ENCODE measurements at regions not wholly inside any gene's neighbourhood (a gene's known extent, or its start where the extent isn't known, plus 50 kb on each side); places are given as distances from the start of the nearest gene placed in this dataset.
A peak's percentile ranks its signal among the peaks of the same experiment; 100 is the strongest.
"Not testable (repeated sequence)": the region's sequence is repeated elsewhere in the genome, so short reads cannot be mapped to it uniquely, and the experiment has no call there.

DNA sequence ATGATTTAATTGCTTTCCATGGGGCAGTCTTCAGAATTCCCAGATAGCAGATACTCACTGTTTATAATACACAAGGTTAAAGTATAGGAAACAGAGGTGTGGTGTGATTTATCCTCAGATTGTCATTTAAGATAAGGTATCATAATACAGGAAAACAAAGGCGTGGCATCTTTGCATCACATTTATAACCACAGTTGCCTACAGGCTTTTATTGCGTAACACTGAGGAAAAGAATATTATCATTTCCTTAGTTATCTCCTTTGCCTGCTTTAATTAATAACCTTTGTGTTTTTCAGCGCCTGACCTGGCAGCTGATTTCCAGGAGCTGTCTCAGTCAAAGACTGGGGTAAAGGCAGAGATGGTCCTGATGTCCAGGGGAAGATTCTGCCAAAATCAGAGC is 68.8 kb downstream of the SSX7 start:
- no peak for DNase-seq
- H3K4me1 Mint-ChIP-seq = no peaks in the 10 kb centered on the region
- peaks cover 2 to 9% (median 4%) of the 10 kb centered on the region in 3 donors for H3K27me3 Mint-ChIP-seq (ENCODE audit: low read depth in 3 of 3)
- H3K36me3 Mint-ChIP-seq = no peaks in the 10 kb centered on the region
- H3K27ac Mint-ChIP-seq = no peak overlapping the region
- H3K9me3 Mint-ChIP-seq = no peaks in the 10 kb centered on the region
- H3K4me3 Mint-ChIP-seq = no peak overlapping the region

DNA sequence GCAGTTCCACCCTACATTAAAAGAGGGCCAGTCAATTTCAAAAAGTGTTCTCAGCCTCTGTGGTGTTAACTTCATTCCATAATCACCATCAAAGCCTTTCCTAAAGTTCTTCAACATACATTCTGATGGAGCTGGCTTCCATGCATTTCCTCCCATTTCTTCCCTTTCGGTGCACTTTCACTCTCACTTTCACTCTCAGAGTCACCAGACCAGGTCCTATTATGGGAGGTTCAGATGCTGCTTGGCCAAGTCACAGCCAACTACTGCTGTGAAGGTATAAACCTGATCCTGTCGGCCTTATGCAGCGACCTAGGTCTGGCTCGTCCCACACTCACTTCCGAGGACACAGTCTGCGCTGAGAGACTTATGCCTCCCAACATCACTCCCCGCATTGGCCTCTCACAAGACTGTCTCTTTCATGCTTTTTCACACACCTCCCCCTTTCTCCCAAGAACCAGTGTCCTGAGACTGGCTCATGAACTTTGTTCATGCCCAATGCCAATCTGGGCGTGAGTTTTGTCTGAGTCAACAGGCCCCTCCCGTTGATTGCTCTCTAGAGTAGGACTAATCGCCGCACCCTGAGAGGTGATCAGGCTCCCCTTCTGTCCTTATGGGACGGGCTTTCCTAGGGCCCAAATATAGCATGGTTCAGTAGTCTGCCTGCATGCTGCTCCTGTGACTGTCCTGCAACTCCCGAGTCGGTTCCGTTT is 60.8 kb upstream of the XAGE1B start:
- no peak overlapping the region for H3K27ac Mint-ChIP-seq
- no peaks in the 10 kb centered on the region for H3K36me3 Mint-ChIP-seq
- no peak overlapping the region for H3K4me3 Mint-ChIP-seq
- H3K9me3 Mint-ChIP-seq = no peaks in the 10 kb centered on the region
- H3K4me1 Mint-ChIP-seq = no peaks in the 10 kb centered on the region
- DNase-seq = no peak
- H3K27me3 Mint-ChIP-seq (ENCODE audit: low read depth in 3 of 3) = peaks cover 0 to 4% (median 0%) of the 10 kb centered on the region in 3 donors

DNA sequence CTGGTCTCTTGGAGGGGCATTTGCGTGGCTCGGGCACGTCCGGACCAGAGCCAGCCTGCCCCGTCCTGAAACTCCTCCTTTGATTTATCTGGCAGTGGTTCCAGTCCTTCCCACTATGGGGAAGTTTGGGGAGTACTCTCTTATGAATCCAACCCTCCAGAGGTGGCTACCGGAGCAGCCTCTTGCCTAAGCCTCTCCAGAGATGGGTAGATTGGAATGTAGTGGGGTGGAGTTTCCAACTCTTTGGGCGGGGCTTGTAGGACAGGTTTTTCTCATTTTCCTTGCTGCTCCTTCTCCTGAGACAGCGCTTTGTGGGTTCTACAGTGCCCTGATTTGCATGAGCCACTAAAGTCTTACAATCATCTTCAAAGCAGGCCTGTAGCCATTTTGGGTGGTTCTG is 60.1 kb upstream of the XAGE1B start:
- Mint-ChIP-seq H3K4me3 (no peak overlapping the region), H3K27ac (no peak overlapping the region), H3K9me3 (no peaks in the 10 kb centered on the region), H3K4me1 (no peaks in the 10 kb centered on the region), H3K36me3 (no peaks in the 10 kb centered on the region), H3K27me3 (ENCODE audit: low read depth in 3 of 3) (peaks cover 0 to 7% (median 3%) of the 10 kb centered on the region in 3 donors)
- DNase-seq = no peak

- Mint-ChIP-seq H3K4me3 (no peak overlapping the region), H3K36me3 (no peaks in the 10 kb centered on the region), H3K27ac (no peak overlapping the region), H3K27me3 (ENCODE audit: low read depth in 3 of 3) (peaks cover 0 to 7% (median 3%) of the 10 kb centered on the region in 3 donors), H3K9me3 (no peaks in the 10 kb centered on the region), H3K4me1 (no peaks in the 10 kb centered on the region)
- no peak for DNase-seq
Measured at GRCh38 chrX:52576474-52576873, 59.6 kb upstream of the XAGE1B start.

GRCh38 chrX:52574416-52575275 is 57.8 kb upstream of the XAGE1B start:
- Mint-ChIP-seq H3K27me3 (ENCODE audit: low read depth in 3 of 3) (peaks cover 0 to 4% (median 3%) of the 10 kb centered on the region in 3 donors), H3K4me1 (no peaks in the 10 kb centered on the region), H3K36me3 (no peaks in the 10 kb centered on the region), H3K4me3 (no peak overlapping the region), H3K27ac (no peak overlapping the region), H3K9me3 (no peaks in the 10 kb centered on the region)
- peak; percentile 15 to 19 (median 18) for DNase-seq

DNA sequence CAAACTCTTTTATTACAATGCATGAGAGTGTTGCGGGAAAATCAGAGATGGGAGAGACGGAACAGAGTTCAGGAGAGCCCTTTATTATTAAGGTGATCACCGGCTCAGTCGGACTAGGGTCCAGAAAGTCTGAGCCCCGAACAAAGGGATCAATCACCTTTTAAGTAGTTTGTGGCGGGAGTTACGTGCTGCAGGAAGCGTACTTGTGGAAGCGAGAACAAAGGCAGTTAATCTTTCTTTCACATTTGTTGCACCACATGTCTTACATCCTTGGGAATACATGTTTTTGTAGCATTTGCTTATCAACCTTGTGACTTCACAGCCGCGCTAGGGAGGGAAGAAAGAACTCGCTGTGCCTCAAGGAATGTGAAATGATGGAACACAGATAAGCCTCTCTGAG is 51.3 kb upstream of the XAGE1B start:
- H3K9me3 Mint-ChIP-seq, H3K27ac Mint-ChIP-seq, H3K4me3 Mint-ChIP-seq, DNase-seq, H3K4me1 Mint-ChIP-seq, H3K36me3 Mint-ChIP-seq: not testable (repeated sequence)
- H3K27me3 Mint-ChIP-seq (ENCODE audit: low read depth in 3 of 3) = peaks cover 5 to 15% (median 6%) of the 10 kb centered on the region in 3 donors
